HepG2 (cell line): ENCODE measurements at regions not wholly inside any gene's neighbourhood (a gene's known extent, or its start where the extent isn't known, plus 50 kb on each side); places are given as distances from the start of the nearest gene placed in this dataset.
A peak's percentile ranks its signal among the peaks of the same experiment; 100 is the strongest.

Experiments
- ATAD3A ChIP-seq: sonication (generic); formaldehyde crosslinking; IDR thresholded peaks from 2 replicates; pipeline ENCODE4 v1.4.0; 2020; ENCODE audit warnings: missing genetic modification reagents
- DMAP1 ChIP-seq: IDR thresholded peaks from 2 replicates; pipeline ENCODE4 v1.6.1; 2016
- FOXA3 ChIP-seq: IDR thresholded peaks from 2 replicates; pipeline ENCODE4 v1.6.1; 2016; ENCODE audit warnings: missing genetic modification reagents, missing compliant biosample characterization
- GTF3A ChIP-seq: sonication (generic); formaldehyde crosslinking; conservative IDR thresholded peaks from 2 replicates; pipeline ENCODE4 v1.4.0; 2020; ENCODE audit warnings: mild to moderate bottlenecking, missing genetic modification reagents
- NR2F2 ChIP-seq: IDR thresholded peaks from 2 replicates; pipeline ENCODE4 v1.6.1; 2012; ENCODE audit warnings: low read depth, inconsistent platforms, borderline replicate concordance
- RFXAP ChIP-seq: sonication (generic); formaldehyde crosslinking; IDR thresholded peaks from 2 replicates; pipeline ENCODE4 v1.4.0; 2020; ENCODE audit warnings: missing genetic modification reagents, borderline replicate concordance
- SALL1 ChIP-seq: sonication (generic); formaldehyde crosslinking; IDR thresholded peaks from 2 replicates; pipeline ENCODE4 v1.8.0; 2022; ENCODE audit warnings: mild to moderate bottlenecking, missing genetic modification reagents
- SMAD9 ChIP-seq: sonication (generic); formaldehyde crosslinking; IDR thresholded peaks from 2 replicates; pipeline ENCODE4 v1.5.1; 2020; ENCODE audit warnings: mild to moderate bottlenecking, missing genetic modification reagents
- SMYD3 ChIP-seq: sonication (generic); formaldehyde crosslinking; IDR thresholded peaks from 2 replicates; pipeline ENCODE4 v1.8.1; 2023; ENCODE audit warnings: mild to moderate bottlenecking, missing genetic modification reagents
- THAP11 ChIP-seq: IDR thresholded peaks from 2 replicates; pipeline ENCODE4 v1.6.1; 2016; ENCODE audit warnings: missing biosample characterization, missing genetic modification reagents
- ZIK1 ChIP-seq: sonication (generic); formaldehyde crosslinking; IDR thresholded peaks from 2 replicates; pipeline ENCODE4 v1.5.0; 2020; ENCODE audit warnings: mild to moderate bottlenecking, low read depth, missing genetic modification reagents, borderline replicate concordance
- ZNF124 ChIP-seq: sonication (generic); formaldehyde crosslinking; IDR thresholded peaks from 2 replicates; pipeline ENCODE4 v1.4.0; 2020; ENCODE audit warnings: missing genetic modification reagents
- ZNF143 ChIP-seq: sonication (generic); formaldehyde crosslinking; IDR thresholded peaks from 2 replicates; pipeline ENCODE4 v1.4.0; 2020; ENCODE audit warnings: missing genetic modification reagents
- ZNF501 ChIP-seq: sonication (generic); formaldehyde crosslinking; IDR thresholded peaks from 2 replicates; pipeline ENCODE4 v1.5.1; 2020; ENCODE audit warnings: mild to moderate bottlenecking, moderate library complexity, missing genetic modification reagents
- ZNF589 ChIP-seq: sonication (generic); formaldehyde crosslinking; conservative IDR thresholded peaks from 2 replicates; pipeline ENCODE4 v1.8.0; 2022; ENCODE audit warnings: mild to moderate bottlenecking, moderate library complexity, missing genetic modification reagents
- ZNF614 ChIP-seq: IDR thresholded peaks from 2 replicates; pipeline ENCODE4 v1.6.1; 2018; ENCODE audit warnings: missing biosample characterization, missing genetic modification reagents, inconsistent platforms, borderline replicate concordance
- ZNF816 ChIP-seq: sonication (generic); formaldehyde crosslinking; IDR thresholded peaks from 2 replicates; pipeline ENCODE4 v1.8.0; 2022; ENCODE audit warnings: missing genetic modification reagents, mild to moderate bottlenecking, borderline replicate concordance
- ZSCAN31 ChIP-seq: sonication (generic); formaldehyde crosslinking; IDR thresholded peaks from 2 replicates; pipeline ENCODE4 v1.5.0; 2020; ENCODE audit warnings: low read depth, mild to moderate bottlenecking, missing genetic modification reagents
- TF ChIP-seq, protein P1 (sequence below): IDR thresholded peaks from 2 replicates; pipeline ENCODE4 v1.6.1; 2016; ENCODE audit warnings: mild to moderate bottlenecking
- TF ChIP-seq, protein P2 (sequence below): sonication (generic); formaldehyde crosslinking; IDR thresholded peaks from 2 replicates; pipeline ENCODE4 v1.5.1; 2020; ENCODE audit warnings: missing genetic modification reagents, mild to moderate bottlenecking, borderline replicate concordance
- TF ChIP-seq, protein P3 (sequence below): sonication (generic); formaldehyde crosslinking; IDR thresholded peaks from 2 replicates; pipeline ENCODE4 v1.8.0; 2022; ENCODE audit warnings: missing genetic modification reagents, mild to moderate bottlenecking, borderline replicate concordance
- TF ChIP-seq, protein P4 (sequence below): IDR thresholded peaks from 2 replicates; pipeline ENCODE4 v1.6.1; 2018; ENCODE audit warnings: missing genetic modification reagents
- TF ChIP-seq, protein P5 (sequence below): sonication (generic); formaldehyde crosslinking; IDR thresholded peaks from 2 replicates; pipeline ENCODE4 v1.4.0; 2020; ENCODE audit warnings: missing genetic modification reagents, borderline replicate concordance
- TF ChIP-seq, protein P6 (sequence below): sonication (generic); formaldehyde crosslinking; IDR thresholded peaks from 2 replicates; pipeline ENCODE4 v1.5.1; 2020; ENCODE audit warnings: missing genetic modification reagents, mild to moderate bottlenecking, borderline replicate concordance

DNA sequence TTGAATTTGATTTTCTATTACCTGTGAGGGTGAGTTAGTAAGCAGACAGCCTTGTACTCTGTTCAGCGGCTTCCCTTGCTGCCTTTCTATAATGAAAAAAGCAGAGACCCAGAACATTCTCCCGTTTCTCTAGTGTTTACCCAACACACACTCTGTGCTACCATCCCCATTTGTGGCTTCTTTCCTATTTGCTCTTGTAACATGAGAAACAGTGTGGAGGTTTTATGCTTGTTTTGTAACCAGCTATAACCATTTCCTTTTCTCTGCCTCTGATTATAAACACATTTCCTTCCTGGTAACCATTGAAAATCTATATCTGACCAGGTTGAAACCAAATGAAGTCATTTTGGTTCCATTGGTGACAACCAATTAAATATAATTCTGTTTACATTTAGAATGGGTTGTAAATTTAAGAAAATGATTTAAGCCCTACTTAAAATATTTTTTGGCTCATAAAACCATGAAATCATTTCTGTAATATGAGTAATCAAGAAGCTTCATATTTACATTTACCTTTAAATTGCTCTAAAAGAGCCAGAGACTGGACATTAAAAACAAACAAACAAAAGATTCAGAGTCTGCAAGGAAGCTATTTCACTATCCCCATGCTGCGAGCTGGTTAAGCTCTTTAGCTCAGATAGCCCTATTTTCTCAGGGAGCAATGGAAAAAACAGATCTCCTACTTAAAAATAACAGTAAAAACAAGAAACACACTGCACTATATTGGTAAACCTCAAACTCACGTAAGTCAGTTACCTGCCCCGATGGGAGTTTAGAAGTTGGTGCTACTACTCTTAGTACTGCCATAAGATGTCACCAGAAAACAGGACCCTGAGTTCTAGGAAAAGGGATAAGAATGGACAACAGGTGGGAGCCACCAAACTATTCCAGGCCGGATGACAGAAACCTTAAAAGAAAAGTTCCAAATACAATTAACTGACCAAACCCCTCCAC lies 206.5 kb upstream of the EEA1 start (continued):
- TF ChIP-seq, protein P1, sequence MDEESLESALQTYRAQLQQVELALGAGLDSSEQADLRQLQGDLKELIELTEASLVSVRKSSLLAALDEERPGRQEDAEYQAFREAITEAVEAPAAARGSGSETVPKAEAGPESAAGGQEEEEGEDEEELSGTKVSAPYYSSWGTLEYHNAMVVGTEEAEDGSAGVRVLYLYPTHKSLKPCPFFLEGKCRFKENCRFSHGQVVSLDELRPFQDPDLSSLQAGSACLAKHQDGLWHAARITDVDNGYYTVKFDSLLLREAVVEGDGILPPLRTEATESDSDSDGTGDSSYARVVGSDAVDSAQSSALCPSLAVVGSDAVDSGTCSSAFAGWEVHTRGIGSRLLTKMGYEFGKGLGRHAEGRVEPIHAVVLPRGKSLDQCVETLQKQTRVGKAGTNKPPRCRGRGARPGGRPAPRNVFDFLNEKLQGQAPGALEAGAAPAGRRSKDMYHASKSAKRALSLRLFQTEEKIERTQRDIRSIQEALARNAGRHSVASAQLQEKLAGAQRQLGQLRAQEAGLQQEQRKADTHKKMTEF (CRISPR knock-in tag), result peak; percentile 75
- no peak; the same call in none of the 2 replicates for TF ChIP-seq NR2F2
- TF ChIP-seq ZNF143, result no peak
- TF ChIP-seq ZNF614 (CRISPR knock-in tag), result no peak
- TF ChIP-seq FOXA3 (CRISPR knock-in tag), result peak; percentile 83
- TF ChIP-seq, protein P2, sequence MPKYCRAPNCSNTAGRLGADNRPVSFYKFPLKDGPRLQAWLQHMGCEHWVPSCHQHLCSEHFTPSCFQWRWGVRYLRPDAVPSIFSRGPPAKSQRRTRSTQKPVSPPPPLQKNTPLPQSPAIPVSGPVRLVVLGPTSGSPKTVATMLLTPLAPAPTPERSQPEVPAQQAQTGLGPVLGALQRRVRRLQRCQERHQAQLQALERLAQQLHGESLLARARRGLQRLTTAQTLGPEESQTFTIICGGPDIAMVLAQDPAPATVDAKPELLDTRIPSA (CRISPR knock-in tag), result no peak
- TF ChIP-seq, protein P3, sequence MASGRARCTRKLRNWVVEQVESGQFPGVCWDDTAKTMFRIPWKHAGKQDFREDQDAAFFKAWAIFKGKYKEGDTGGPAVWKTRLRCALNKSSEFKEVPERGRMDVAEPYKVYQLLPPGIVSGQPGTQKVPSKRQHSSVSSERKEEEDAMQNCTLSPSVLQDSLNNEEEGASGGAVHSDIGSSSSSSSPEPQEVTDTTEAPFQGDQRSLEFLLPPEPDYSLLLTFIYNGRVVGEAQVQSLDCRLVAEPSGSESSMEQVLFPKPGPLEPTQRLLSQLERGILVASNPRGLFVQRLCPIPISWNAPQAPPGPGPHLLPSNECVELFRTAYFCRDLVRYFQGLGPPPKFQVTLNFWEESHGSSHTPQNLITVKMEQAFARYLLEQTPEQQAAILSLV (CRISPR knock-in tag), result no peak
- no peak for TF ChIP-seq ZNF124
- TF ChIP-seq ZIK1 (CRISPR knock-in tag), result no peak
- no peak for TF ChIP-seq ZSCAN31
- TF ChIP-seq, protein P4, sequence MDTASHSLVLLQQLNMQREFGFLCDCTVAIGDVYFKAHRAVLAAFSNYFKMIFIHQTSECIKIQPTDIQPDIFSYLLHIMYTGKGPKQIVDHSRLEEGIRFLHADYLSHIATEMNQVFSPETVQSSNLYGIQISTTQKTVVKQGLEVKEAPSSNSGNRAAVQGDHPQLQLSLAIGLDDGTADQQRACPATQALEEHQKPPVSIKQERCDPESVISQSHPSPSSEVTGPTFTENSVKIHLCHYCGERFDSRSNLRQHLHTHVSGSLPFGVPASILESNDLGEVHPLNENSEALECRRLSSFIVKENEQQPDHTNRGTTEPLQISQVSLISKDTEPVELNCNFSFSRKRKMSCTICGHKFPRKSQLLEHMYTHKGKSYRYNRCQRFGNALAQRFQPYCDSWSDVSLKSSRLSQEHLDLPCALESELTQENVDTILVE (CRISPR knock-in tag), result no peak
- TF ChIP-seq ZNF589 (CRISPR knock-in tag), result no peak
- TF ChIP-seq ATAD3A (CRISPR knock-in tag), result no peak
- no peak for TF ChIP-seq GTF3A (CRISPR knock-in tag)
- no peak for TF ChIP-seq DMAP1
- TF ChIP-seq, protein P5, sequence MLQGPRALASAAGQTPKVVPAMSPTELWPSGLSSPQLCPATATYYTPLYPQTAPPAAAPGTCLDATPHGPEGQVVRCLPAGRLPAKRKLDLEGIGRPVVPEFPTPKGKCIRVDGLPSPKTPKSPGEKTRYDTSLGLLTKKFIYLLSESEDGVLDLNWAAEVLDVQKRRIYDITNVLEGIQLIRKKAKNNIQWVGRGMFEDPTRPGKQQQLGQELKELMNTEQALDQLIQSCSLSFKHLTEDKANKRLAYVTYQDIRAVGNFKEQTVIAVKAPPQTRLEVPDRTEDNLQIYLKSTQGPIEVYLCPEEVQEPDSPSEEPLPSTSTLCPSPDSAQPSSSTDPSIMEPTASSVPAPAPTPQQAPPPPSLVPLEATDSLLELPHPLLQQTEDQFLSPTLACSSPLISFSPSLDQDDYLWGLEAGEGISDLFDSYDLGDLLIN (CRISPR knock-in tag), result no peak
- TF ChIP-seq ZNF816, result 0 out of 2 replicates have a peak, but pooled peaks have one; percentile 17
- TF ChIP-seq RFXAP (CRISPR knock-in tag), result no peak
- TF ChIP-seq SMAD9 (CRISPR knock-in tag), result no peak
- TF ChIP-seq SALL1 (CRISPR knock-in tag), result no peak; the same call in 1 of the 2 replicates
- TF ChIP-seq THAP11, result no peak
- TF ChIP-seq ZNF501 (CRISPR knock-in tag), result no peak
- TF ChIP-seq, protein P6, sequence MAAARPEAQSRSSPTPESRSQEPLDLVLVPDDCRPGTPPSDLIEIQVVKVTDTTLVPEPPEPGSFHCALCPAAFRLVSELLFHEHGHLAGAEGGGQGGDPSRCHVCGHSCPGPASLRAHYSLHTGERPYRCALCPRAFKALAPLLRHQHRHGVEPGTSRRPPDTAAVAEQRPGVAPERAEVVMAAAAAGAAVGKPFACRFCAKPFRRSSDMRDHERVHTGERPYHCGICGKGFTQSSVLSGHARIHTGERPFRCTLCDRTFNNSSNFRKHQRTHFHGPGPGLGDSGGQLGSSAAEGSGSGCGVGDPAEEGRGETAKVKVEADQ (CRISPR knock-in tag), result no peak
- TF ChIP-seq SMYD3 (CRISPR knock-in tag), result peak; percentile 88
